Breast epithelium (tissue), 3 donors: ENCODE measurements at regions not wholly inside any gene's neighbourhood (a gene's known extent, or its start where the extent isn't known, plus 50 kb on each side); places are given as distances from the start of the nearest gene placed in this dataset.

Source experiments
- CTCF ChIP-seq, 3 donors: fragments of 450-650 bp; IDR thresholded peaks; one replicate each; pipeline ENCODE4 v1.5.1; 2016 to 2017; ENCODE audit warnings: antibody characterized with exemption in 3 of 3, mild to moderate bottlenecking in 3 of 3, moderate library complexity in 3 of 3
- POLR2A ChIP-seq: fragments of 450-650 bp; IDR thresholded peaks from one replicate; pipeline ENCODE4 v1.6.1; 2016; ENCODE audit warnings: antibody characterized with exemption, mild to moderate bottlenecking, moderate library complexity

- TF ChIP-seq CTCF (IDR thresholded peaks at IDR 0.05) (no peak), POLR2A (no peak)
Observed at GRCh38 chr9:87085521-87085920, 138.2 kb upstream of the GAS1 start.
